ENCODE measurements at regions not wholly inside any gene's neighbourhood (a gene's known extent, or its start where the extent isn't known, plus 50 kb on each side); places are given as distances from the start of the nearest gene placed in this dataset.

DNA sequence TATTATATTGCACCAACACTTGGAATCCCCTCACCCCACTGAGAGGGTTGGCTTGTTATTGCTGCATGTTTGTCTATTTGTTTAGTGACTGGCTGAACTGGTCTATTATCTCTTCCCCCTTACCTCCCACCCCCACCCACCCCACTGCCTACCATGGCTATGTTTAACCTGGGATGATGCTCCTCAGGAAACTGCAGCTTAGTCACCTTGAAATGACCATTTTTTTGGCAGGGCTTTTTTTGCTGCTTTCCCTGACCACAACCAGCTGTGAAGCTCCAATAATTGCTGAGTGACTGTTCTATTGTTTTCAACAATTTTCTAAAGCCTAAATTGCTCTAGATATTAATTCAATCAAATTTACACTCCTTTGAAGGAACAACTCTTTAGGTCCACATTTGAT, 137.9 kb upstream of the CADM2 start:
- H3K27ac ChIP-seq (ENCODE audit: insufficient read depth in 1 of 2, low read depth in 1 of 2, low read length in 2 of 2, poor library complexity in 1 of 2, severe bottlenecking in 2 of 2) = no peak overlapping the region
- CTCF ChIA-PET = no interaction called here
- no peaks in the 10 kb centered on the region for H3K36me3 ChIP-seq (ENCODE audit: control insufficient read depth in 4 of 4, insufficient read depth in 4 of 4, low read length in 3 of 4)
- no peak for DNase-seq
- H3K4me1 ChIP-seq (ENCODE audit: control extremely low read depth in 1 of 4, control insufficient read depth in 4 of 4, insufficient read depth in 4 of 4, low read length in 3 of 4) = no peaks in the 10 kb centered on the region
- POLR2A ChIA-PET = no interaction called here
- H3K27me3 ChIP-seq (replicated peaks in 2 of 5; ENCODE audit: control insufficient read depth in 4 of 5, insufficient read depth in 5 of 5, low read length in 4 of 5) = no peaks in the 10 kb centered on the region
- H3K9me3 ChIP-seq (ENCODE audit: control extremely low read depth in 1 of 5, control insufficient read depth in 4 of 5, insufficient read depth in 2 of 5, low read depth in 1 of 5, low read length in 4 of 5) = no peaks in the 10 kb centered on the region
- H3K4me3 ChIP-seq (ENCODE audit: control insufficient read depth in 1 of 7, extremely low read depth in 1 of 7, insufficient read depth in 4 of 7, low read depth in 2 of 7, low read length in 6 of 7) = no peak overlapping the region

DNA sequence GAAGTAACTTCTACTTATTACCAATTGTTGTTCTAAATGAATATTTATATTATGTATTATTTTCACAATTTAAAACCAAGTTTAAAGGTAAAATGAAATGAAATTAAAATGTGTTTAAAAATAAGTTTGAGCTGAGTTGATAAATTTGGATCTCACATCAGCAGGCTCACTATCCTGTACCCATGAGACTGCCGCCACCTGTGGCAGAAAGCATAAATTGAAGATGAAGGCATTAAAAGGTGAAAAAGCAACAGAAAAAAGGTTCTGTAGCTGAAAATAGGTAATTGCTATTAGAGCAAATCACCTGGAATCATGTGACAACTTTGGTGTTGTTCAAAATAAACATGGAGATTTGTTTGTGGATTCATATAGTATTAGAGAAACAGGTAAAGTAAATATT, 133.0 kb upstream of the CADM2 start:
- Histone ChIP-seq H3K9me3 (ENCODE audit: control extremely low read depth in 1 of 5, control insufficient read depth in 4 of 5, insufficient read depth in 2 of 5, low read depth in 1 of 5, low read length in 4 of 5) (no peaks in the 10 kb centered on the region), H3K4me3 (ENCODE audit: control insufficient read depth in 1 of 7, extremely low read depth in 1 of 7, insufficient read depth in 4 of 7, low read depth in 2 of 7, low read length in 6 of 7) (no peak overlapping the region), H3K27ac (ENCODE audit: insufficient read depth in 1 of 2, low read depth in 1 of 2, low read length in 2 of 2, poor library complexity in 1 of 2, severe bottlenecking in 2 of 2) (no peak overlapping the region), H3K27me3 (replicated peaks in 2 of 5; ENCODE audit: control insufficient read depth in 4 of 5, insufficient read depth in 5 of 5, low read length in 4 of 5) (no peaks in the 10 kb centered on the region), H3K36me3 (ENCODE audit: control insufficient read depth in 4 of 4, insufficient read depth in 4 of 4, low read length in 3 of 4) (no peaks in the 10 kb centered on the region), H3K4me1 (ENCODE audit: control extremely low read depth in 1 of 4, control insufficient read depth in 4 of 4, insufficient read depth in 4 of 4, low read length in 3 of 4) (no peaks in the 10 kb centered on the region)
- DNase-seq = peak in 1 of 3 donors; percentile 8
- ChIA-PET POLR2A (no interaction called here), CTCF (no interaction called here)
- 100% methylated on average over 1 of the region's 1 CpG for WGBS (ENCODE audit: insufficient coverage)

DNA sequence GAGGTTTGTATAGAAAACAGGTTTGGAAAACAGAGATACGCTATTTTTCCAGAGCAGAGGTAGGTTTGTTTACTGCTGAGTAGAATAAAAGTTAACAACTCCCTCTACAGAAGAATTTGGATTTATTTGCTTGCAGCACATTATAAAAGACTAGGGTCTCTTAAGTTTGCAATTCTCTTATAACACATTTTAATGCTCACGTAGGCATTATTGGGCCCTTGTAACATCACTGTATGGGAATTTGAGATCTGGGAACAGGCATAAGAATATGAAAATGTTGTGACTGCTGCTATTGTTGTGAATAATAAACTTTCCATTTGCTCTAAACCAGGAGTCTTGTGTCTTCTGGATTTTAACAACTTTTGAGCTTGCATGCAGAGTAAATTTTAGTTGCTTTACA, 128.3 kb upstream of the CADM2 start:
- peaks cover 0 to 2% (median 0%) of the 10 kb centered on the region in 5 experiments for H3K9me3 ChIP-seq (ENCODE audit: control extremely low read depth in 1 of 5, control insufficient read depth in 4 of 5, insufficient read depth in 2 of 5, low read depth in 1 of 5, low read length in 4 of 5)
- H3K36me3 ChIP-seq (ENCODE audit: control insufficient read depth in 4 of 4, insufficient read depth in 4 of 4, low read length in 3 of 4) = no peaks in the 10 kb centered on the region
- ChIA-PET CTCF (no interaction called here), POLR2A (no interaction called here)
- no peak for DNase-seq
- WGBS (ENCODE audit: insufficient coverage) = no CpG with 5 or more reads among the region's 2 CpGs
- no peak overlapping the region for H3K4me3 ChIP-seq (ENCODE audit: control insufficient read depth in 1 of 7, extremely low read depth in 1 of 7, insufficient read depth in 4 of 7, low read depth in 2 of 7, low read length in 6 of 7)
- no peaks in the 10 kb centered on the region for H3K4me1 ChIP-seq (ENCODE audit: control extremely low read depth in 1 of 4, control insufficient read depth in 4 of 4, insufficient read depth in 4 of 4, low read length in 3 of 4)
- no peak overlapping the region for H3K27ac ChIP-seq (ENCODE audit: insufficient read depth in 1 of 2, low read depth in 1 of 2, low read length in 2 of 2, poor library complexity in 1 of 2, severe bottlenecking in 2 of 2)
- no peaks in the 10 kb centered on the region for H3K27me3 ChIP-seq (replicated peaks in 2 of 5; ENCODE audit: control insufficient read depth in 4 of 5, insufficient read depth in 5 of 5, low read length in 4 of 5)

DNA sequence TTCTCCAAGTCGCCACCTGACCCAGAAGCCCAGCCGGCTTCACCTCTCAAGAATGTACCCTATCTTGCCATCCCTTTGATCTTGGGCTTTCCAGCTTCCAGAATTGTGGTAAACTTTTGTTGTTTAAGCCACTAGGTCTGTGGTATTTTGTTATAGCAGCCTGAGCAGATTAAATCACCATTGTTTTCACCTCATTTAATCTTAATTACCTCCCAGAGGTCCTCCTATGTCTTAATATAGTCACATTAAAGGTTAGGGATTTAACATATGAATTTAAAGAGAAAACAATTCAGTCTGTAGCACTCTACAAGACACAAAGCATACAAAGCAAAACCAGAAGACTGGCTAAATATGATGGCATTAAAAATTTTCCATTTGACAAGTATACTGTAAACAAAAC, 123.4 kb upstream of the CADM2 start:
- no peak for DNase-seq
- H3K36me3 ChIP-seq (ENCODE audit: control insufficient read depth in 4 of 4, insufficient read depth in 4 of 4, low read length in 3 of 4) = no peaks in the 10 kb centered on the region
- CTCF ChIA-PET = no interaction called here
- no CpG with 5 or more reads among the region's 2 CpGs for WGBS (ENCODE audit: insufficient coverage)
- POLR2A ChIA-PET = no interaction called here
- H3K4me3 ChIP-seq (ENCODE audit: control insufficient read depth in 1 of 7, extremely low read depth in 1 of 7, insufficient read depth in 4 of 7, low read depth in 2 of 7, low read length in 6 of 7) = no peak overlapping the region
- no peaks in the 10 kb centered on the region for H3K27me3 ChIP-seq (replicated peaks in 2 of 5; ENCODE audit: control insufficient read depth in 4 of 5, insufficient read depth in 5 of 5, low read length in 4 of 5)
- peaks cover 0 to 2% (median 0%) of the 10 kb centered on the region in 5 experiments for H3K9me3 ChIP-seq (ENCODE audit: control extremely low read depth in 1 of 5, control insufficient read depth in 4 of 5, insufficient read depth in 2 of 5, low read depth in 1 of 5, low read length in 4 of 5)
- no peak overlapping the region for H3K27ac ChIP-seq (ENCODE audit: insufficient read depth in 1 of 2, low read depth in 1 of 2, low read length in 2 of 2, poor library complexity in 1 of 2, severe bottlenecking in 2 of 2)
- peaks cover 0 to 5% (median 0%) of the 10 kb centered on the region in 4 experiments for H3K4me1 ChIP-seq (ENCODE audit: control extremely low read depth in 1 of 4, control insufficient read depth in 4 of 4, insufficient read depth in 4 of 4, low read length in 3 of 4)

DNA sequence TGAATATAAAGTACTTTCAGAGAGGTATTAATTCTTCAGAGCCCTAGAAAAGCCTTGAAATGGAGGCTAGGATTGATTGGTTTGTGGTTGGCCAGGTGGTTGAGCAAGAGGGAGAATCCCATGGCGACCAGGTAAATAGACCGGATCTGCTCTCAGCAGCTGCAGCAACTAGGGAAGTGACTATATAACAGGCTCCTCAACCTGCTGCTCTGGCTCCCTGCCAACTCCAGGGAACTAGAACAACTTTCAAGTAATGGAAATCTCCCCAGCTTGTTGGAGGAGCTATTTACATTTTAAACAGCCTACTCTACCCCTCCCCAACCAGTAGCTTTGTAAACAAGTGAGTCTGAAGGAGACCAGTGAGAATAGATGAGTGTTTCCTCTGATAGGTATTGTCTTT, 121.8 kb upstream of the CADM2 start:
- CTCF ChIA-PET = no interaction called here
- peak; percentile 18 to 89 (median 81) for DNase-seq
- Histone ChIP-seq H3K4me1 (ENCODE audit: control extremely low read depth in 1 of 4, control insufficient read depth in 4 of 4, insufficient read depth in 4 of 4, low read length in 3 of 4) (peaks cover 0 to 5% (median 0%) of the 10 kb centered on the region in 4 experiments), H3K36me3 (ENCODE audit: control insufficient read depth in 4 of 4, insufficient read depth in 4 of 4, low read length in 3 of 4) (no peaks in the 10 kb centered on the region), H3K27me3 (replicated peaks in 2 of 5; ENCODE audit: control insufficient read depth in 4 of 5, insufficient read depth in 5 of 5, low read length in 4 of 5) (no peaks in the 10 kb centered on the region), H3K27ac (ENCODE audit: insufficient read depth in 1 of 2, low read depth in 1 of 2, low read length in 2 of 2, poor library complexity in 1 of 2, severe bottlenecking in 2 of 2) (no peak overlapping the region), H3K4me3 (ENCODE audit: control insufficient read depth in 1 of 7, extremely low read depth in 1 of 7, insufficient read depth in 4 of 7, low read depth in 2 of 7, low read length in 6 of 7) (no peak overlapping the region), H3K9me3 (ENCODE audit: control extremely low read depth in 1 of 5, control insufficient read depth in 4 of 5, insufficient read depth in 2 of 5, low read depth in 1 of 5, low read length in 4 of 5) (peaks cover 0 to 2% (median 0%) of the 10 kb centered on the region in 5 experiments)
- WGBS (ENCODE audit: insufficient coverage) = 6% methylated on average over 2 of the region's 2 CpGs
- POLR2A ChIA-PET = no interaction called here

DNA sequence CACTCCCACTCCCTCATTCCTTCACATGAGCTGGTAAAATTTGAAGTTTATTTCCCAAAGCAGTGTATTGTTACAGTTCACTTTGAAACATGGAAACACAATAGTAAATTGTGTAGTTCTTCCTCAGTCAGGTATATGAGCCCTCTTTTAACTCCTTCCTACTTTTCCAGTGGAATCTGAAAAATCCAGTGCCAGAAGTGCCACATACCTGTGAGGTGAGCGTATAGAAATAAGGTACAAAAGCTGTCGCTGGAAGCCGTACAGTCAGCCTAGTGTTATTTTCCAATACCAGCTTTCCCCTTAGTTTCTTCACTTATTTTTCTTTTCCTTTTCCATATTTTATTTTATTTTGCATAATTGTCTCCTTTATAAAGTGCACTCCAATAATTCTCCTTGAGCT, 81.7 kb upstream of the CADM2 start:
- H3K4me1 ChIP-seq (ENCODE audit: control extremely low read depth in 1 of 4, control insufficient read depth in 4 of 4, insufficient read depth in 4 of 4, low read length in 3 of 4) = no peaks in the 10 kb centered on the region
- no peak overlapping the region for H3K27ac ChIP-seq (ENCODE audit: insufficient read depth in 1 of 2, low read depth in 1 of 2, low read length in 2 of 2, poor library complexity in 1 of 2, severe bottlenecking in 2 of 2)
- ChIA-PET CTCF (no interaction called here), POLR2A (no interaction called here)
- no peaks in the 10 kb centered on the region for H3K9me3 ChIP-seq (ENCODE audit: control extremely low read depth in 1 of 5, control insufficient read depth in 4 of 5, insufficient read depth in 2 of 5, low read depth in 1 of 5, low read length in 4 of 5)
- H3K36me3 ChIP-seq (ENCODE audit: control insufficient read depth in 4 of 4, insufficient read depth in 4 of 4, low read length in 3 of 4) = no peaks in the 10 kb centered on the region
- H3K4me3 ChIP-seq (ENCODE audit: control insufficient read depth in 1 of 7, extremely low read depth in 1 of 7, insufficient read depth in 4 of 7, low read depth in 2 of 7, low read length in 6 of 7) = no peak overlapping the region
- H3K27me3 ChIP-seq (replicated peaks in 2 of 5; ENCODE audit: control insufficient read depth in 4 of 5, insufficient read depth in 5 of 5, low read length in 4 of 5) = no peaks in the 10 kb centered on the region
- DNase-seq = no peak
- 100% methylated on average over 3 of the region's 3 CpGs for WGBS (ENCODE audit: insufficient coverage)

DNA sequence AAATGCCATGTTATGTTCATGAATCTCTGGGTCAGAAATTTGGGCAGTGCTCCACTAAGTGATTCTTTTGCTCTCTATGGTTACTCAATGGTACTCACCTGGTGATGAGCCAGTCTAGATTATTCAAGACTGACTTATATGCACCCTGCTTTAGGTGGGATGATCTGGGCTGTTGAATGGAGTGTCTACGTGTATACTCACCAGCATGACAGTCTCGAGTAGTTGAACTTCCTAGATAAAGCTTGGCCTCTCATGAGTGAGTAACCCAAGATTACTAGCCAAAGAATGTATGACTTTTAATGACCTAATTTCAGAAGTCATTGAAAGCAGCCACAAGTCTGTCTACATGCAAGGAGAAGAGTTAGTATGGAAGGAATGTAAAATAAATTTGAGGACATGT, 77.5 kb upstream of the CADM2 start:
- 100% methylated on average over 2 of the region's 2 CpGs for WGBS (ENCODE audit: insufficient coverage)
- no peak overlapping the region for H3K4me3 ChIP-seq (ENCODE audit: control insufficient read depth in 1 of 7, extremely low read depth in 1 of 7, insufficient read depth in 4 of 7, low read depth in 2 of 7, low read length in 6 of 7)
- CTCF ChIA-PET = no interaction called here
- H3K36me3 ChIP-seq (ENCODE audit: control insufficient read depth in 4 of 4, insufficient read depth in 4 of 4, low read length in 3 of 4) = no peaks in the 10 kb centered on the region
- no peak overlapping the region for H3K27ac ChIP-seq (ENCODE audit: insufficient read depth in 1 of 2, low read depth in 1 of 2, low read length in 2 of 2, poor library complexity in 1 of 2, severe bottlenecking in 2 of 2)
- POLR2A ChIA-PET = no interaction called here
- H3K27me3 ChIP-seq (replicated peaks in 2 of 5; ENCODE audit: control insufficient read depth in 4 of 5, insufficient read depth in 5 of 5, low read length in 4 of 5) = no peaks in the 10 kb centered on the region
- no peaks in the 10 kb centered on the region for H3K4me1 ChIP-seq (ENCODE audit: control extremely low read depth in 1 of 4, control insufficient read depth in 4 of 4, insufficient read depth in 4 of 4, low read length in 3 of 4)
- H3K9me3 ChIP-seq (ENCODE audit: control extremely low read depth in 1 of 5, control insufficient read depth in 4 of 5, insufficient read depth in 2 of 5, low read depth in 1 of 5, low read length in 4 of 5) = peaks cover 0 to 1% (median 0%) of the 10 kb centered on the region in 5 experiments
- DNase-seq = no peak
